Spleen (tissue), 11 donors: ENCODE measurements at regions not wholly inside any gene's neighbourhood (a gene's known extent, or its start where the extent isn't known, plus 50 kb on each side); places are given as distances from the start of the nearest gene placed in this dataset.

Experiments
- DNase-seq: peaks from one replicate; pipeline ENCODE4 v3.0.0-alpha.2; 2020
- H3K27ac ChIP-seq, 8 donors: fragments of 200-600 bp; sonication (generic) in 7 of 8; 1 replicate in 4 of 8; 2 replicates in 4 of 8; pipeline versions ENCODE4 v1.5.0 to v1.8.0; 2016 to 2021; ENCODE audit warnings: inconsistent platforms in 4 of 8, mild to moderate bottlenecking in 4 of 8, moderate library complexity in 1 of 8
- H3K27me3 ChIP-seq, 7 donors: fragments of 200-600 bp; sonication (generic) in 6 of 7; replicated peaks in 1 of 7; 1 replicate in 4 of 7; 2 replicates in 3 of 7; pipeline versions ENCODE4 v1.5.0 to v1.8.0; 2016 to 2021; ENCODE audit warnings: inconsistent platforms in 3 of 7, mild to moderate bottlenecking in 1 of 7
- H3K36me3 ChIP-seq, 6 donors: fragments of 200-600 bp; sonication (generic) in 5 of 6; 1 replicate in 4 of 6; 2 replicates in 2 of 6; pipeline versions ENCODE4 v1.5.0 to v1.8.0; 2016 to 2021; ENCODE audit warnings: inconsistent platforms in 2 of 6
- H3K4me1 ChIP-seq, 6 donors: fragments of 200-600 bp; sonication (generic) in 5 of 6; 1 replicate in 3 of 6; 2 replicates in 3 of 6; pipeline versions ENCODE4 v1.5.0 to v1.8.0; 2016 to 2021; ENCODE audit warnings: inconsistent platforms in 3 of 6
- H3K4me3 ChIP-seq, 8 donors: fragments of 200-600 bp; sonication (generic) in 7 of 8; 1 replicate in 4 of 8; 2 replicates in 4 of 8; pipeline versions ENCODE4 v1.5.0 to v1.8.0; 2016 to 2021; ENCODE audit warnings: inconsistent platforms in 4 of 8, mild to moderate bottlenecking in 4 of 8, moderate library complexity in 2 of 8
- H3K9me3 ChIP-seq, 8 donors: fragments of 200-600 bp; sonication (generic) in 7 of 8; 1 replicate in 4 of 8; 2 replicates in 4 of 8; pipeline versions ENCODE4 v1.5.0 to v1.8.0; 2016 to 2021; ENCODE audit warnings: inconsistent platforms in 4 of 8
- POLR2A ChIP-seq, 3 donors: fragments of 450-650 bp; IDR thresholded peaks; one replicate each; pipeline ENCODE4 v1.5.1; 2017; ENCODE audit warnings: antibody characterized with exemption in 3 of 3, mild to moderate bottlenecking in 1 of 3
- POLR2AphosphoS5 ChIP-seq, 3 donors: sonication (generic); formaldehyde crosslinking; IDR thresholded peaks; one replicate each; pipeline ENCODE4 v1.5.1; 2017; ENCODE audit warnings: antibody characterized with exemption in 3 of 3
- WGBS, 5 donors: extraction: QIAGEN DNeasy Blood & Tissue Kit in 3 of 5; methylation state at CpG; one replicate each; pipeline versions ENCODE4 v1.1.5 to v1.1.7; 2013 to 2018; 5-methylcytosine and 5-hydroxymethylcytosine counted together
- intact Hi-C: fragments of 100-400 bp; cut with DNase I; formaldehyde crosslinking; loops from one replicate; pipeline ENCODE4 v1.15.0; 2023; ENCODE audit warnings: low total_unique reads
- TF ChIP-seq, protein P1 (sequence below), 11 experiments: fragments of 200-600 bp in 7 of 11; fragments of 450-650 bp in 4 of 11; sonication (generic) in 4 of 11; IDR thresholded peaks in 8 of 11; conservative IDR thresholded peaks in 3 of 11; 1 replicate in 7 of 11; 2 replicates in 4 of 11; pipeline versions ENCODE4 v1.4.0 to v1.8.0; 2016 to 2021; ENCODE audit warnings: antibody characterized with exemption in 11 of 11, inconsistent platforms in 4 of 11, mild to moderate bottlenecking in 1 of 11
- donor health status: healthy with polysubstance abuse.
- donor health status: DM: no; HTN: no; CAD: no; lungs with moderate emphysema.
- donor health status: DM: no; HTN: no; CAD: no.
- donor health status: Bipolar disorder and iron deficiency.
- donor health status: healthy.
- donor health status: DM: no; HTN: no; CAD: no.
- donor health status: DM: yes; HTN: yes; CAD: no.

DNA sequence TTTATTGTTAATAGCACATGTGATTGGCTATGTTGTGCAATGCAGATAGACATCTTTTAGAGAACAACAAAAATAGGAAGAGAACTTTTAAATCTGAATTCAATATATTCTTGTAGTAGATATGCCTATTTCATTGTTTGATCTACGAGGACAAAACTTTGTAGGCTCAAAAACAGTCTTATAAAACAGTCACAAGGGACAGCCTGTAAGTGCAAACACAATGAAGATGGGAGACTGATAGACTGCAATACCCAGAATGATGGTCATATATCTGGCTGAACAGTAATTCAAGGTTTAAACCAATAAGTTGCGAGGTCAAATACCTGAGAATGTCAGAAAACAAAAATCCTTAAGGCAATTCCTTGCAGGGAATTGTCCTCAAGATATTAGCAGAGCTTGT is 1342.9 kb upstream of the ADGRB3 start:
- 50 to 76% (median 69%) methylated on average over 2 of the region's 2 CpGs for WGBS, 5 donors
- TF ChIP-seq POLR2A (IDR thresholded peaks at IDR 0.05) = no peak
- TF ChIP-seq POLR2AphosphoS5 (IDR thresholded peaks at IDR 0.05) = no peak
- TF ChIP-seq, protein P1, sequence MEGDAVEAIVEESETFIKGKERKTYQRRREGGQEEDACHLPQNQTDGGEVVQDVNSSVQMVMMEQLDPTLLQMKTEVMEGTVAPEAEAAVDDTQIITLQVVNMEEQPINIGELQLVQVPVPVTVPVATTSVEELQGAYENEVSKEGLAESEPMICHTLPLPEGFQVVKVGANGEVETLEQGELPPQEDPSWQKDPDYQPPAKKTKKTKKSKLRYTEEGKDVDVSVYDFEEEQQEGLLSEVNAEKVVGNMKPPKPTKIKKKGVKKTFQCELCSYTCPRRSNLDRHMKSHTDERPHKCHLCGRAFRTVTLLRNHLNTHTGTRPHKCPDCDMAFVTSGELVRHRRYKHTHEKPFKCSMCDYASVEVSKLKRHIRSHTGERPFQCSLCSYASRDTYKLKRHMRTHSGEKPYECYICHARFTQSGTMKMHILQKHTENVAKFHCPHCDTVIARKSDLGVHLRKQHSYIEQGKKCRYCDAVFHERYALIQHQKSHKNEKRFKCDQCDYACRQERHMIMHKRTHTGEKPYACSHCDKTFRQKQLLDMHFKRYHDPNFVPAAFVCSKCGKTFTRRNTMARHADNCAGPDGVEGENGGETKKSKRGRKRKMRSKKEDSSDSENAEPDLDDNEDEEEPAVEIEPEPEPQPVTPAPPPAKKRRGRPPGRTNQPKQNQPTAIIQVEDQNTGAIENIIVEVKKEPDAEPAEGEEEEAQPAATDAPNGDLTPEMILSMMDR (IDR thresholded peaks at IDR 0.05 in 8 of 11, conservative IDR thresholded peaks at IDR 0.05 in 3 of 11) = no peak
- intact Hi-C loops = no loop called here

DNA sequence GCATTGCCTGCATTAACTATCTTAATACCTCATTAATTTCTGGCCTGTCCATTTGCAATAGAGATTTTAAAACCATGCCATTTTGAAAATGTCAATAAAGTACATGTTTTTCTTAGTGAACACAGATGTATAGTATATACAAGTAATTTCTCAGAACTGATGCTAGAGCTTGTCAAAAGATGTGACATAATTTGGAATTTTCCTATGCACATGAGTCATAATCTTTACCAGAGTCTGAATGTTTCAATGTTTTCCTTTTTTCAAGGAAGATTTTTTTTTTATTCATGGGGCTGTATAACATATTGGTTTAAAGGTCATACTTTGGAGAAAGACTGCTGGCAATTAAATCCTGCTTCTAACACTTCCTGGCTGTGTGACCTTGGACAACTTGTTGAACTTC is 1347.5 kb upstream of the ADGRB3 start:
- Histone ChIP-seq H3K36me3 (no peaks in the 10 kb centered on the region), H3K27me3 (no peaks in the 10 kb centered on the region), H3K4me3 (no peak overlapping the region), H3K9me3 (peaks cover 0 to 35% (median 12%) of the 10 kb centered on the region in 8 donors), H3K27ac (no peak overlapping the region), H3K4me1 (no peaks in the 10 kb centered on the region)
- DNase-seq = no peak
- TF ChIP-seq, protein P1 (IDR thresholded peaks at IDR 0.05 in 8 of 11, conservative IDR thresholded peaks at IDR 0.05 in 3 of 11) = no peak
- TF ChIP-seq POLR2A (IDR thresholded peaks at IDR 0.05) (no peak), POLR2AphosphoS5 (IDR thresholded peaks at IDR 0.05) (no peak)
- intact Hi-C loops = no loop called here

More for the DNA sequence above, 1342.9 kb upstream of the ADGRB3 start:
- Histone ChIP-seq H3K27me3 (no peaks in the 10 kb centered on the region), H3K9me3 (peaks cover 0 to 36% (median 20%) of the 10 kb centered on the region in 8 donors), H3K4me1 (no peaks in the 10 kb centered on the region), H3K36me3 (no peaks in the 10 kb centered on the region), H3K27ac (no peak overlapping the region), H3K4me3 (no peak overlapping the region)
- no peak for DNase-seq

DNA sequence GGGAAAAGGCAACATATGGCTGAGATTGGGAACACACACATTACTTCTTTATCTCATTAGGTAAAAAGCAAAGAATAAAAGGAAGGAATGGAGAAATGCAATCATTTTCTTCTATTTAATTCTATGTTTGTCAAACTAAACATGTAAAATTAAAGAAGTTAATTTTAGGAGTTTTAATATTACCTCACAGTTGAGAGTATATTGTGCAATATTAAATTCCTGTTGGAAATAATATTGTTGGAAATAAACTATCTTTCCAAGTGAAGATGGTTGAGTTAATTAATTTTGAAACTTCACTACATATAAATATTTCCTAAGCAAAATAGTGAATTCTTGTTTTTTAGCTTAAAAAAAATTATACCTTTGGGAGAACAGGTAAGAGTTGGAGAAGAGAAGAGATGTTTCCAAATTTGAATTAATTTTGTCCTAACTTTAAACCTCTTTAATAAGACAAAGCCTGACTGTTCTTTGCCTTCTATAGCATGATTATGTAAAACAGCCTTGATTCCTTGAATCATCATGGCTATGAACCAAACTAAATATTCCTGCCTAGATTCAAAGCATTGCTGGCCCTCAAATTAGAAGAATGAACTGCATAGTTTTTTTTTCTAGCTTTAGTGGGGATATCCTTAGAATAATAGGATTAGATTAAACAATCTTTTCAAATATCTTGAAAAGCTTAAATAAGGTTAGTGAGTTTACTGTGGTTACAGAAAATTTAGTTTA is 1349.1 kb upstream of the ADGRB3 start:
- Histone ChIP-seq H3K36me3 (no peaks in the 10 kb centered on the region), H3K9me3 (peaks cover 0 to 33% (median 11%) of the 10 kb centered on the region in 8 donors), H3K27ac (no peak overlapping the region), H3K4me3 (no peak overlapping the region), H3K27me3 (no peaks in the 10 kb centered on the region), H3K4me1 (no peaks in the 10 kb centered on the region)
- TF ChIP-seq POLR2A (IDR thresholded peaks at IDR 0.05) = no peak
- no peak for TF ChIP-seq POLR2AphosphoS5 (IDR thresholded peaks at IDR 0.05)
- TF ChIP-seq, protein P1 (IDR thresholded peaks at IDR 0.05 in 8 of 11, conservative IDR thresholded peaks at IDR 0.05 in 3 of 11) = no peak
- intact Hi-C loops = no loop called here
- no peak for DNase-seq

DNA sequence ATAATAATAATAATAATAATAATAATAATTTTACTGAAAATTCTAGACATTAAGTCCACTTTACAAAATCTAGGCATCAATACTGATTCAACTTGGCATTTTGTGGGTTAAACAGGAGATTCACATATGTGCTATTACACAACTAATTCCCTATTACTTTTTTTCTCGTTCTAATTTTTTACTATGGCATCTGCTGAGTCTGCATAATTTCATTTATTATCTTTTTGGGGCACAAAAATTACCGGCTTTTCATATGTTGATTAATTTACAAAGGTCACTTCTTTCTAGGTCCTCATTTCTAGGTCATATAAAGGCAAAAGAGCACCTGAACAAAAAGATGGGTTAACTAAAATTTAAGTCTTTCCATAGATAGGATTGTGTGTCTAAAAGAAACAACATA is 1357.8 kb upstream of the ADGRB3 start:
- WGBS, 5 donors = 46 to 74% (median 72%) methylated on average over 2 of the region's 2 CpGs
- Histone ChIP-seq H3K27ac (no peak overlapping the region), H3K9me3 (peaks cover 0 to 6% (median 0%) of the 10 kb centered on the region in 8 donors), H3K36me3 (no peaks in the 10 kb centered on the region), H3K4me3 (no peak overlapping the region), H3K27me3 (no peaks in the 10 kb centered on the region), H3K4me1 (no peaks in the 10 kb centered on the region)
- TF ChIP-seq, protein P1 (IDR thresholded peaks at IDR 0.05 in 8 of 11, conservative IDR thresholded peaks at IDR 0.05 in 3 of 11) = no peak
- TF ChIP-seq POLR2A (IDR thresholded peaks at IDR 0.05) (no peak), POLR2AphosphoS5 (IDR thresholded peaks at IDR 0.05) (no peak)
- DNase-seq = no peak
- intact Hi-C loops = no loop called here
